Heart right ventricle (tissue), 16 donors: ENCODE measurements at regions not wholly inside any gene's neighbourhood (a gene's known extent, or its start where the extent isn't known, plus 50 kb on each side); places are given as distances from the start of the nearest gene placed in this dataset.

Experiments used
- ATAC-seq, 8 donors: fragments of 200-7000 bp; cut with Tn5 transposase; one replicate each; pipeline ENCODE4 v1.9.1; 2020; ENCODE audit warnings: mild to moderate bottlenecking in 8 of 8, moderate library complexity in 8 of 8, moderate number of reproducible peaks in 1 of 8
- DNase-seq, 2 donors: peaks; one replicate each; pipeline ENCODE4 v3.0.0-alpha.2; 2020
- H3K27ac ChIP-seq, 10 donors: fragments of 200-600 bp; sonication (generic) in 2 of 10; one replicate each; pipeline versions ENCODE4 v1.5.0 to v1.8.0; 2020 to 2022; ENCODE audit warnings: mild to moderate bottlenecking in 3 of 10
- H3K27me3 ChIP-seq, 7 donors: fragments of 200-600 bp; one replicate each; pipeline ENCODE4 v1.8.0; 2021 to 2022; ENCODE audit warnings: mild to moderate bottlenecking in 2 of 7
- H3K36me3 ChIP-seq, 9 donors: fragments of 200-600 bp; sonication (generic) in 1 of 9; one replicate each; pipeline versions ENCODE4 v1.5.0 to v1.8.0; 2020 to 2022; ENCODE audit warnings: mild to moderate bottlenecking in 2 of 9
- H3K4me1 ChIP-seq, 9 donors: fragments of 200-600 bp; sonication (generic) in 1 of 9; one replicate each; pipeline versions ENCODE4 v1.5.0 to v1.8.0; 2020 to 2022; ENCODE audit warnings: mild to moderate bottlenecking in 4 of 9
- H3K4me3 ChIP-seq, 10 donors: fragments of 200-600 bp; sonication (generic) in 2 of 10; one replicate each; pipeline versions ENCODE4 v1.5.0 to v1.8.0; 2020 to 2022; ENCODE audit warnings: mild to moderate bottlenecking in 7 of 10, moderate library complexity in 2 of 10
- H3K9me3 ChIP-seq, 11 donors: fragments of 200-600 bp in 10 of 11; sonication (generic) in 2 of 11; one replicate each; pipeline versions ENCODE4 v1.5.0 to v1.8.0; 2013 to 2022; ENCODE audit warnings: mild to moderate bottlenecking in 2 of 11, control low read depth in 1 of 11, moderate library complexity in 1 of 11
- WGBS, 2 donors: extraction: QIAGEN DNeasy Blood & Tissue Kit; methylation state at CpG; one replicate each; pipeline ENCODE4 v1.1.7; 2013; ENCODE audit warnings: inconsistent platforms in 1 of 2; 5-methylcytosine and 5-hydroxymethylcytosine counted together
- intact Hi-C, 10 donors: fragments of 100-400 bp; cut with DNase I; formaldehyde crosslinking; loops; one replicate each; pipeline versions ENCODE4 v1.11.1 to v1.14.2; 2022
- TF ChIP-seq, protein P1 (sequence below), 9 donors: fragments of 200-600 bp; sonication (generic) in 2 of 9; IDR thresholded peaks; one replicate each; pipeline versions ENCODE4 v1.5.0 to v1.8.0; 2021 to 2022; ENCODE audit warnings: antibody characterized with exemption in 9 of 9, mild to moderate bottlenecking in 5 of 9, moderate library complexity in 1 of 9
- donor health status: Arrhythmogenic right ventricular cardiomyopathy.
- donor health status: ischemic (EF 13 %, LVEDD 7.1; RV severe dilation, severe dysfunction).
- donor health status: healthy with polysubstance abuse.
- donor health status: DM: no; HTN: yes; CAD: no.
- donor health status: DM: no; HTN: no; CAD: no.
- donor health status: ischemic (EF 25% LVEDD 6.9; RV normal size, moderate dysfunction).
- donor health status: ischemic (EF 25% LVEDD 5.7; RV mildly dilated, moderate dysfunction).
- donor health status: healthy.
- donor health status: DM: yes; HTN: yes; CAD: no.
- donor health status: Ischemic cardiomyopathy.
- donor health status: ischemic (EF 35%, LVEDD 5.7; RV mildly dilated, moderate dysfunction).
- donor health status: nonischemic (EF 11% LVEDD 7.7; RV severe dilation, severe dysfunction).
- donor health status: DM: yes; HTN: yes; CAD: no.
- donor health status: PGD.
- donor health status: ischemic (EF 29% LVEDD 5.4; RV normal size, mild dysfunction).
- donor health status: nonischemic (EF 23%, LVEDD 6.1; RV moderate dilation, normal function).

DNA sequence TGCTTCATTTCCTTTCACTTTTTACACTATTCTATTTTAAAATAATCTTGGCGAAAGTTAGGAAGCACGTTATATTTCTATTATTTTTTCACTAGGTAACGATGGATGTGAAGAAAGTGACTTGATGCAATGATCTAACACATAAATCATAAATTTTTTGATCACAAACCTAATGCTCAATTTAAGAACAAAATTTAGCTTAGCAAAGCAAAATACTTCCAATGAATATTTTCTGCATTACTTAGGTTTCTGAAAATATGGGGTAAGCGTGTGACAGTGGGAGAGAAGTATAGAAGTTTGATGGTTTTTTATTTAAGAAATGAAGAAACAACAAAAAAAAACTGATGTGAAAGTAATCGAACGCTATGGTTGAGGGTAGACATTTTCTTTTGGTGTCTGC is 1528.7 kb upstream of the CDH9 start:
- intact Hi-C loops: no loop called here

DNA sequence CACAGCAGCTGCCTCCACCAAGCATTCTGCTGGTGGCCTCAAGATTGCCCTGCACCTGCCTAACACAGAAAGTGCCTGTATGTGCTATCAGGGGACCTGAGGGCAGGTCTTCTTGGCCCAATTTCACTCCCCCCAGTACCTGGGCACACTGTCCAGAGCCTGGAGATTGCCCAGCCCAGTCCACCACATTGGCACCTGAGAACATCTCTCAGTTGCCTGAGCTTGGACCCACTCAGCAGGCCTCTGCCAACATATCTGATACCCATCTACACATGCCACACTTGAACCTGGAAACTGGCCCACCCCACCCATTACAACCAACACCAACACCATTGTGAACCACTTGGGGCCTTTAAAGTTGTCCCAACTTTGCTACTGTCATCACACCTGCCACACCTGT is 1523.1 kb upstream of the CDH9 start:
- no peaks in the 10 kb centered on the region for H3K4me1 ChIP-seq
- H3K36me3 ChIP-seq: no peaks in the 10 kb centered on the region
- intact Hi-C loops: no loop called here
- no peaks in the 10 kb centered on the region for H3K27me3 ChIP-seq
- DNase-seq (no peak), ATAC-seq (no peak)
- no peak overlapping the region for H3K4me3 ChIP-seq
- H3K27ac ChIP-seq: no peak overlapping the region
- TF ChIP-seq, protein P1, sequence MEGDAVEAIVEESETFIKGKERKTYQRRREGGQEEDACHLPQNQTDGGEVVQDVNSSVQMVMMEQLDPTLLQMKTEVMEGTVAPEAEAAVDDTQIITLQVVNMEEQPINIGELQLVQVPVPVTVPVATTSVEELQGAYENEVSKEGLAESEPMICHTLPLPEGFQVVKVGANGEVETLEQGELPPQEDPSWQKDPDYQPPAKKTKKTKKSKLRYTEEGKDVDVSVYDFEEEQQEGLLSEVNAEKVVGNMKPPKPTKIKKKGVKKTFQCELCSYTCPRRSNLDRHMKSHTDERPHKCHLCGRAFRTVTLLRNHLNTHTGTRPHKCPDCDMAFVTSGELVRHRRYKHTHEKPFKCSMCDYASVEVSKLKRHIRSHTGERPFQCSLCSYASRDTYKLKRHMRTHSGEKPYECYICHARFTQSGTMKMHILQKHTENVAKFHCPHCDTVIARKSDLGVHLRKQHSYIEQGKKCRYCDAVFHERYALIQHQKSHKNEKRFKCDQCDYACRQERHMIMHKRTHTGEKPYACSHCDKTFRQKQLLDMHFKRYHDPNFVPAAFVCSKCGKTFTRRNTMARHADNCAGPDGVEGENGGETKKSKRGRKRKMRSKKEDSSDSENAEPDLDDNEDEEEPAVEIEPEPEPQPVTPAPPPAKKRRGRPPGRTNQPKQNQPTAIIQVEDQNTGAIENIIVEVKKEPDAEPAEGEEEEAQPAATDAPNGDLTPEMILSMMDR (IDR thresholded peaks at IDR 0.05): no peak
- H3K9me3 ChIP-seq: peaks cover 0 to 46% (median 0%) of the 10 kb centered on the region in 11 donors

More for the DNA sequence above, 1528.7 kb upstream of the CDH9 start:
- H3K27ac ChIP-seq: no peak overlapping the region
- DNase-seq: no peak
- whole genome bisulfite sequencing, 2 donors: 84 to 85% methylated on average over 6 of the region's 6 CpGs
- H3K36me3 ChIP-seq: no peaks in the 10 kb centered on the region
- H3K9me3 ChIP-seq: peaks cover 0 to 21% (median 0%) of the 10 kb centered on the region in 11 donors
- TF ChIP-seq, protein P1 (IDR thresholded peaks at IDR 0.05): no peak
- H3K27me3 ChIP-seq: no peaks in the 10 kb centered on the region
- no peak overlapping the region for H3K4me3 ChIP-seq
- H3K4me1 ChIP-seq: no peaks in the 10 kb centered on the region
- no peak for ATAC-seq

DNA sequence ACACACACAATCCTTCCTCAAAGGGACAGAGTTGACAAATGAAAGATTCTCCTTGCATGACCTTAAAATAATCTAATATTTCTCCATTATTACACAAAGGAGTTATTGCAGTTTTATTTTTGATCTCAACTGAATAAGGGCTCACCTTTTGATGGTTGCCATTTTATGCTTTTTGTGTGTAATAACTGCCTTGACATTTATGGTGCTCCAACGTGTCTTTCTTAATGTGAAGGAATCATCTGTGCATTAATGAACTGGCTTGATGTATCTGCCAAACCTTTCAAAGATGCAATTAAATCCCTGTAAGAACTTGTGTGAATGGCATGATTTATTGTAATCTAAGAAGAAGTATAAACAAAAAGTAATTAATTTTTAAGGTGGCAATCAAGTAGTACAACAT is 1519.8 kb upstream of the CDH9 start:
- H3K27ac ChIP-seq: no peak overlapping the region
- no peaks in the 10 kb centered on the region for H3K27me3 ChIP-seq
- no peak overlapping the region for H3K4me3 ChIP-seq
- 71 to 82% methylated on average over 1 of the region's 1 CpG for WGBS, 2 donors
- H3K36me3 ChIP-seq: no peaks in the 10 kb centered on the region
- no peaks in the 10 kb centered on the region for H3K4me1 ChIP-seq
- H3K9me3 ChIP-seq: peaks cover 0 to 55% (median 0%) of the 10 kb centered on the region in 11 donors
- ATAC-seq: no peak
- no peak for DNase-seq
- TF ChIP-seq, protein P1 (IDR thresholded peaks at IDR 0.05): no peak
- intact Hi-C loops: no loop called here

DNA sequence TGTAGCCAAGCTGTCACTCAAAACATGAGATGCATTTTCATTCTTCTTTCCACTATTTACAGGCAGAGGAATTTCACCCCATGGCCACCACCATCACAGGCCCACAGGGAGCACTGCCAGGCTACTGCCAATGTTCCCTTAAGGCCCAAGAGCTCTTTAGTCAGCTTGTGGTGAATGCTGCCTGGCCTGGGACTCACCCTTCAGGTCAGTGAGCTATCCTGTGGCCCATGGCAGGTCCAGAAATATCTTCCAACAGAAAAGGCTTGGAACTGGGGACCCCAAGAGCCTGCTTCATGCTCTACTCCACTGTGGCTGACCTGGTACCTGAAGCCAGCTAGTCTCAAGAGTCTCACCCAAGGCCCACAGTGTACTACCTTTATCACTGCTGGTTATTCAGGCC is 1518.7 kb upstream of the CDH9 start:
- H3K4me1 ChIP-seq: no peaks in the 10 kb centered on the region
- ATAC-seq (no peak), DNase-seq (no peak)
- peaks cover 0 to 58% (median 6%) of the 10 kb centered on the region in 11 donors for H3K9me3 ChIP-seq
- H3K27ac ChIP-seq: no peak overlapping the region
- intact Hi-C loops: no loop called here
- no peaks in the 10 kb centered on the region for H3K36me3 ChIP-seq
- TF ChIP-seq, protein P1 (IDR thresholded peaks at IDR 0.05): no peak
- H3K27me3 ChIP-seq: no peaks in the 10 kb centered on the region
- no peak overlapping the region for H3K4me3 ChIP-seq

DNA sequence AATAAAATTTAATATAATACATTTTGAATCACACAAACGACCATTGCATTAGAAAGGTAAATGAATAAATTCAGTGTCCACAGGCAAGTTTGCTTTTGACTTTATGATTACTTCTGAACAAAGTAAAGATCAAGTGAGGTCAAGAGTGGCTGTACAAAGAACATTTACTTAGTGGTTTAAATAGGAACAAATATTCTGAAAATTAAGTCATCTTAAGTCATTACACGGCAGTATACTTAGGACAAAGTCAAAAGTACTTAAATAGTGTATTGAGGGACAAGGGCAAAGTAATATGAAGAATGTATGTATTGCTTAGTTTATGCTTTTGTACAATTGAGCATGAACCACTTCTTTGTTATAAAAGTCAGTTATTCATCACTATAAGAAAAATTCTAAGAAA is 1511.2 kb upstream of the CDH9 start:
- Histone ChIP-seq H3K4me1 (no peaks in the 10 kb centered on the region), H3K9me3 (peaks cover 0 to 39% (median 8%) of the 10 kb centered on the region in 11 donors), H3K36me3 (no peaks in the 10 kb centered on the region), H3K27me3 (no peaks in the 10 kb centered on the region), H3K27ac (no peak overlapping the region), H3K4me3 (no peak overlapping the region)
- no peak for ATAC-seq
- intact Hi-C loops: no loop called here
- no peak for DNase-seq
- TF ChIP-seq, protein P1 (IDR thresholded peaks at IDR 0.05): no peak
- 53 to 65% methylated on average over 2 of the region's 2 CpGs for WGBS, 2 donors
